NCI-H69 (cell line): ENCODE measurements at regions not wholly inside any gene's neighbourhood (a gene's known extent, or its start where the extent isn't known, plus 50 kb on each side); places are given as distances from the start of the nearest gene placed in this dataset.

Source experiments
- DNase-seq: peaks from one replicate; lab custom pipeline; 2025; lab: John Stamatoyannopoulos, UW

DNA sequence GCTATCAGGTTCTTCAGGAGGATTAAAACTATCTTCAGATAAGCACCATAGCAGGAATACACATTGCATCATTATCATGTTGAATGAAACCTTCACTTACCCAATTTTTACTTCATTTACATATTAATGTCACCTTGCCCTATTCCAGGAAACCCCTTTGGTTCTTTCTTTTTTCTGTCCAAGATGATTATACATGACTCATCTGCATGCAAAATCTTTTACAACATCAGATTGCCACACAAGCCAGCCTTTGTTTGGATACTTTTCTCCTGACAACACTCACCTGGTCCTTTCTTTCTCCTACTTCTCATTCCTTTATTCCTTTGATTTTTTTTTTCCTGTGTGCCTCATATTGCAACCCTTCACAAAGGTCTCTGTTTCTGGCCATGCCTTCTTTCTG, 200.5 kb upstream of the POU3F2 start:
- DNase-seq = no peak

GRCh38 chr6:98634569-98634968, 199.8 kb upstream of the POU3F2 start:
- no peak for DNase-seq

DNA sequence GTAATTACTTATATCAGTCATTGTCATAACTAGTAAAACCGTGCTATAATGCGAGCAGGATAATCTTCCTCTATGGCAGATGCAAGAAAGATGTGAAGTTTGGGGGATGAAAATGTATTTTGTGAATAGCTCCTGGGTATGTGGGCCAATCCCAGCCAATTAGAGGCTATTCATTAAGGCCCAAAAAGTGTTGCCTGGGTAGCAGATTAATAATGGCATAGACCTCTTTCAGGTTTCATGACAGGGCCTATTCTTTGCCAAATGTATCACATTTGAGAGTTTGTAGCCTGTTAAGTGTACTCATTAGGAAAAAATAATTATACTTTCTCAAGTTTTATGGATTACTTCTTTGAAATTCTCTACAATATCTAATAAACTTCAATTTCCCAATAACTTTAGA, 199.2 kb upstream of the POU3F2 start:
- DNase-seq = no peak

- DNase-seq = no peak
Measured at GRCh38 chr6:98636941-98637340, 197.4 kb upstream of the POU3F2 start.

DNA sequence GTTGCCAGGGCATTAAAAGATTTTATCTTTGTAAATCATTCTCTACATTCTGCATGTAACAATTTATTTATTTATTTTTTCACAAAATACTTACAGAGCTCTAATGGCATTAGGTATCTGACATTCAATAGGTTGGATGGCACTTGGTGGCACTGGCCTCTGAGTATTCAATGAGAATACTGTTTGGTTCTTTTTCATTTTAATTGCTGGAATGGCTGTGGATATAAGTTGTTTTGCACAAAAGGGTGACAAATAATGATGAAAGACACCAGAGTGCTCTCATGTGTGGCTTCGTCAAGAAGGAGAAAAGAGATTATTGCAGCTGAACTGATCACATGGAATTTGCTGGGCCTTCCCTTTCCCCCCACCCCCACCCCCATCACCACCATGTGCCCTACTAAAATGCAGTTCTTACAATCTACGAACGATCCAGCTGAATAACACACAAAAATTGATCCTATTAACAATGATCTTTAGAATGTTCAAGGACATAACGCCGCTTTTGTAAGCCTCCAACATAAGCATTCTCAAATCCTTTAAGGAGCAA, 195.2 kb upstream of the POU3F2 start:
- no peak for DNase-seq

DNA sequence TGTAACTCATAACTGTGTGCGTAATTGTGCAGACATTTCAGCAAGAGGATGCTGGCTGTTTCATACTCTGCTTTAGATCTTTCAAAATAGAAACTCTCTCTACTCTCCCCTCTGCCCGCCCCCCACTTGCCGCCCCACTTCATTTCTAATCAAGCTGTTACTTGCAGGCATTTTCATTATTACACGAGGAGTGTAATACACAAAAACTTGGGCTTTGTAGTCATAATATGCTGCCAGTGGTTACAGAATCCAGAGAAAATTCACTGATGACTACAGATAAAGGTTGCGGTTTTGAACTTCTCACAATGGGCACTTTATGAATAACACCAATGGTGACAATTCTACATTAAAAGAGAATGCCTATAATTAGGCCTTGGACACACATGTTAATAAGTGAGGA, 194.0 kb upstream of the POU3F2 start:
- no peak for DNase-seq

DNA sequence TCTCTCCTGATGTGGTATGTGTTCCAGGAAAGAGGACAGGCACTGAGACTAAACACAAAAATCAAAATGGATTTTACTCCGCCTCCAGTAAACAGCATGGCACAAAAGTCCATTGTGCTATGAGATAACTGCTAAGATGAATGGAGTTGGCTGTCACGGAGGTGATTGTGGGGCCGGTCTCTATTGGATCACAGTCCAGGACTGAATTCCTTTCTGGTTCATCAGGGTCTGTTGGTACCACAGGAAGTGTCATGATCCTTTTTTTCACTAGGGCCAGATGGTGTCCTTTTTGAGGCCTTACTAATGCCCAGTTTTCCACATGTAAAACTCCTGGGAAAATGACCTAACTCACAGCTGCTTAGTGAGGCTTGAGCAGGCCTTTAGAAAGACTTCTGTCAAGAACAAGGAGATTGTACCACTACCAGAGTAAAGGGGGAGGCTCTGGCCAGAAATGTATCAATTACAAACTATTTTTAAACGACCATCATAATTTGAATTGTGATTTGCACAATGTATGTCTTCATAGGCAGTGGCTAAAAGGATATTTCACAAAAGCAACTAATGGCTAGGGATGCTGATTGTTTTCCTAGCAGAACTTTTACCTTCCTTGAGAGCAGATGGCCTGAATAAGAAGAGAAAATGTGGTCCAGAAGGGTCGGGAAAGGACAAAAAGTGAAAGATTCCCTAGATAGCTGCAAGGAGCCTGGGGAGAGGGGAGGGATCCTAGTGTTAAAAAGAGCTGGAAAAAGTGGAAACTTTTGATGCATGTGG, 192.2 kb upstream of the POU3F2 start:
- DNase-seq = no peak

- no peak for DNase-seq
Measured at GRCh38 chr6:98644063-98644462, 190.3 kb upstream of the POU3F2 start.

GRCh38 chr6:98648211-98648914, 186.0 kb upstream of the POU3F2 start:
- no peak for DNase-seq

GRCh38 chr6:98650941-98651340, 183.4 kb upstream of the POU3F2 start:
- DNase-seq = no peak

- no peak for DNase-seq
Measured at GRCh38 chr6:98653179-98653578, 181.2 kb upstream of the POU3F2 start.

DNA sequence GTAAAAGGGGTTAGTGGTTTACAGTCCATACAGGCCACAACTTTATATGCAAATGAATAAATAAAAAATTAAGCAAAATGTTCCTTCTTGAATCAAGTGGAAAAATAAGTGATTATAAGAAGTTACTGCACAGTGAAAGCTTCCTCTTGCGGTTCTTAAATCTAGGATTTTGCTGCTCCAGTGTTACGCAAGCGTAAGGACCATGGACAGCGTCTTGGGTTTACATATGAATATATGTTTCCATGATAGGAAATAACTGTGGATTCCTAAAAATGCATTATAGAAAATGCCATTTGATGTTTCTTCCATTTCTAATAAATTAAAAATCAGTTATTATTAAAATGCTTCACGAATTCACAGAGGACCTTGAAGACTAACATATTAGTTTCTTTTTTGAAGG, 176.6 kb upstream of the POU3F2 start:
- no peak for DNase-seq

DNA sequence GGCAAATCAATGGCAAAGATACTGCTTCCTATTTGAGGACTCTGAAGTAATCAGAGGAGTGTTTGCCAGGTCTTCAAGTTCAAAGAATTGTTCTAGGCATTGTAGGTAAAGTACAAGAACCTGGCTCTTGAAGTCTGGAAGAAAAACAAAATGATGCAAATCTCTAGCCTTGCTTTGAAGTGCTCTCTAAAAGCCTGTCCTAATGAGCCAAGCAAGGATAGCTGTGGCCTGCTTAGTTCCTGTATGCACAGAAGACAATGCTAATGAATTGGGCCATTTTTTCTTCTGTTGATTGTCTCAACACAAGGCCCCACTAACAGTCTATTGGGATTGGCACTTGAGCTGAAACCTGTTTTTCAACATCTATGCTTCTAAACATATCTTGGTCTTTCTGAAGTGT, 165.0 kb upstream of the POU3F2 start:
- no peak for DNase-seq

DNA sequence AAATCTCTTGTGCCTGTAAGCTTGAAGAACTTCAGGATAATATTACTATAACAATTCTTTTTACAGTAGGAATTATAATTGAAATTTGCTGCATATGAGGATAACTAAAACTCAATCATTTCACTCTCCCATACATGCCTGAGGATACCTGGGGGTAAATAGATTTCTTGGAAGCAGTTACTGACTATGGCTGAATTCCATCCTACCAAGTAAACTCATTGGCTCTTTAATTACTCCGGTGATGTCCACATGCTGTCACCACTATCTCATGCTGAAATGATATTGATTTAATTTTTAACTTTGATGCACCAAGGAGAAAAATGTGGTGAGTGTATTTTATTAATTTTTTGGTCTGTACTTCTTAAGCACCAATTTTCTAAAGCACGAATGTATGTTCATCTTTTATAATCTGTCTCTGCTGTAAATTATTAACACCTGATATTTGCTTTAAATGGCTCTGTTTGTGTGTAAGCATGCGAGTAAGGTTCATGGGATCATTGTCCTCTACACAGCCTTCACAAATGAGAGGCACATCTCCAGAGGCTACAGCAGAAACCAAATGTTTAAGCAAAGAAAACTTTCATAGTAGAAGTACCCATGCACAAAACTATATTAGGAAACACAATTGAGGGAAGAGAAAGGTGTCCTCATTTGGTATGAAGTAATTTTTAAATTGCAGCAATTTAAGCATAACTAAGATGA, 164.2 kb upstream of the POU3F2 start:
- no peak for DNase-seq

DNA sequence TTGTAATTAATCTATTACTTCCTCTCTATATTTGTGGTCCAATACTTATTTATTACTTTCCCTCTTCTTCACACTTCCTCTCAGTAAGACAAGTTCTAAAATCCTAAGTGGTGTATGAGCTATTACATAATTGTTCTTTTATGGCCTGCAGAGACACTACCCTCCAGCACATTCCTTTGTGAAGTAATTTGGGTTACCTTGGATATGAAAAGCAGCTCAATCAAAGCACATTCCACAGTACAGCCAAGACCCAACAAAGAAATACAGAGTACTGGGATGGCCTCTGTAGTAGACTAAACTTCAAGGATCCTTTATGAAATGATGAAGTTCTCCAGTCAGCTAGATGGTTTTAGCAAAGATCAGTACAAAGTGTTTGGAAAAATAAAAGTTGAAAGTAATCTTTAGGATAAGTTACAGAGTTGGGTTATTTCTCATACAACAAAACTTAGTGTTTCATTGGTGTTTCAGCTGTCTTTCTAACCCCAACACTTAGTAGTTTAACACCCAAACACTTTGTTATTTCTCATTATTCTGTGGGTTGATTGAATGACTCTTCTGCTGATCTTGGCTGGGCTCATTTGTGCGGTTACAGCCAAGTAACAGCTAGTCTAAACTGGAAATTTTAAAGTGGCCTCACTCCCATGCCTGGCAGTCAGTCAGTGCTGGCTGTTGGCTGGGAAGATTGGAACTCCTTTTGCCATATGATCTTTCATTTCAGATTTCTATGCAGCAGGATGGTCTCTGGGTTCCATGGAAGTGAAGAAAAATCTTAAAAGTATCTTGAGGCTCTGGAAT, 161.5 kb upstream of the POU3F2 start:
- DNase-seq = no peak

- no peak for DNase-seq
Measured at GRCh38 chr6:98678481-98678880, 155.9 kb upstream of the POU3F2 start.

DNA sequence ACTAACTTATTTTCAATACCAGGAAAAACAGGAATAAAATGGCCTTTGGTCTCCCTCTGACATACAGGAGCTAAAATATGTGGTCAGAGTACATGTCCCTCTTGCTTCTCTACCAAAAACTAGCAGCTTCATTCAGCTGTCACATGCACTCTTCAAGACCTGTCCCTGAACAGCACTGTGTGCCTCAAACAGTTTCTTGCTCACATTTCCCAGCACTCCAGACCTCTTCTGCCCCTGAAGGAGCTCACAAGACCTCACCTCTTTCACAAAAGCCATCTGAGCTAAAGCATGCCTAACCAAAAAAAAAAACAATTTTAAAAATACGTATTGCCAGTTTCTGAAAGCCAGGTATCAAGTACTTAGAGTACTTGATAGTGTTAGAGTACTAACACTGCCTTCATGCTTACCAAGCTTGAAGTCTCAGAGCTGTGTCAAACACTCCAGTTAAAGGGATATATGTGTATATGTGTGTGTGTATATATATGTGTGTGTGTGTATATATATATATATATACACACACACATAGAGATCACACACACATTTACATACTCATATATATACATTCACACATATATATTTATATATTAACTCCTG, 148.3 kb upstream of the POU3F2 start:
- DNase-seq = no peak

DNA sequence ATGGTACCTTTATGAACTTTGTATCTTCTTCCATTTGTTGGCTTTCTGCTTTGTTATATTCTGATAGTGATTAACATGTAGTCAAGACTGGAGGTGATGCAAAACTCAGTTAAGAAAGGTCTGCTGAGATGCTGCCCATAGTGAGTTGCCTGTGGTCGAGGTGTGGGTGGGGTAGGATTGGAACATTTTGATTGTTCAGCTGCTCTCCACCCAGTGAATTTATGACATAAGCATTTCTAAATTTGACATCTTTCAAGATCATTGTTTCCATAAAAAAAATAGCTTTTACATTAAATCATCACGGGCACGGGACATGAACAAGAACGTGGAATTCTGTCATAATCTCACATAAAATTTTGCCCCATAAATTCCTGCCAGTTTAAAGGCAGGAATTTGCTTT, 146.6 kb upstream of the POU3F2 start:
- no peak for DNase-seq

GRCh38 chr6:98695091-98695801, 139.1 kb upstream of the POU3F2 start:
- DNase-seq = no peak

DNA sequence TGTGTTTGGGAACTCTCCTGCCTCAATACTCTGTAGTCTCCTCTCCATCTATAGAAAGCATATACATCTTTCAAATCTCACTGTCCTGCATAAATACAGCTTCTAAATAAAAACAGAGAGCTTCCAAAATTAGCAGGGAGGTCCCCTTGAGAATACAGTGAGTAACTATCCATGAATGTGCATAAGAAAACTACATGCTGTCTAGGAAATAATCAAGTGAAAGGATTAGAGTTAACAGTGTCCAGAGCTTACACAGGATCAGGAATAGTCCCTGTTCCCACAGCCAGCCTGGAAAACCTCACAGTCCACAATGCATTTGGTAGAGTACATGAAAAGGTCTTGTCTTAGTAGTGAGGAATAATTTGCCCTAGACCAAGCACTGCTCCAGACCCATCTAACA, 123.0 kb upstream of the POU3F2 start:
- no peak for DNase-seq

DNA sequence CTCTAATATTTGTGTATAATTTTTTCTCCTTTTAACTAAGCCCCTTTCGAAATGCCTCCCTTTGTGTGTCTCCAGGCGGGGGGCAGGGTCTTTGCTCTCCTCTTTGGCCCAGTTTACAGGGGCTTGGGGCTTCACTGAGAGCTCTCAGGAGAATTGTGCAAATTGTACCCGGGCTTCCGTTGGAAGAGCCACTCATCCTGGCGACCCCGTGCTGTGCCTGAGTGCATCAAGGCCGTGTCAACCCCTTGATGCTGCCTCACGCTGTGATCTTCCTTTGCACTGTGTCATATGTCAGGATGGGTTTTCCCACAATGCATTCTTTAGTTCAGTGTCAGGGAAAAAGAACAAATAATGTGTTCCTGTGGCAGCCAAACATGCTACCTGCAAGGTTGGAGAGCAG, 118.0 kb upstream of the POU3F2 start:
- peak; percentile 64 for DNase-seq
